Ovary (tissue), 7 donors: ENCODE measurements at regions not wholly inside any gene's neighbourhood (a gene's known extent, or its start where the extent isn't known, plus 50 kb on each side); places are given as distances from the start of the nearest gene placed in this dataset.

Experiments
- DNase-seq, 5 donors: peaks; one replicate each; pipeline ENCODE4 v3.0.0-alpha.2; 2019 to 2020
- H3K27ac ChIP-seq, 2 donors: fragments of 200-600 bp; one replicate each; pipeline versions ENCODE4 v1.5.1 to v1.8.0; 2019 to 2022
- H3K27me3 ChIP-seq: fragments of 200-600 bp; one replicate; pipeline ENCODE4 v1.8.0; 2022
- H3K36me3 ChIP-seq: fragments of 200-600 bp; sonication (generic); one replicate; pipeline ENCODE4 v1.5.1; 2019
- H3K4me1 ChIP-seq: one replicate; pipeline ENCODE4 v1.8.1; 2013; ENCODE audit warnings: mild to moderate bottlenecking, moderate library complexity; ENCODE audit not compliant: insufficient read depth
- H3K4me3 ChIP-seq: fragments of 200-600 bp; sonication (generic); one replicate; pipeline ENCODE4 v1.5.1; 2017
- H3K9me3 ChIP-seq, 2 donors: fragments of 200-600 bp in 1 of 2; sonication (generic) in 1 of 2; one replicate each; pipeline versions ENCODE4 v1.5.1 to v1.8.1; 2013 to 2019; ENCODE audit warnings: mild to moderate bottlenecking in 1 of 2, moderate library complexity in 1 of 2
- CTCF ChIP-seq, 3 donors: fragments of 450-650 bp in 2 of 3; fragments of 200-600 bp in 1 of 3; IDR thresholded peaks; one replicate each; pipeline versions ENCODE4 v1.5.1 to v1.8.0; 2016 to 2022; ENCODE audit warnings: antibody characterized with exemption in 3 of 3, mild to moderate bottlenecking in 1 of 3
- EP300 ChIP-seq: sonication (generic); formaldehyde crosslinking; IDR thresholded peaks from one replicate; pipeline ENCODE4 v1.6.1; 2017; ENCODE audit warnings: antibody characterized with exemption
- POLR2A ChIP-seq: fragments of 450-650 bp; IDR thresholded peaks from one replicate; pipeline ENCODE4 v1.6.1; 2017; ENCODE audit warnings: antibody characterized with exemption, mild to moderate bottlenecking, moderate library complexity
- WGBS, 3 donors: extraction: QIAGEN DNeasy Blood & Tissue Kit in 1 of 3; methylation state at CpG; one replicate each; pipeline versions ENCODE4 v1.1.5 to v1.1.7; 2013 to 2017; 5-methylcytosine and 5-hydroxymethylcytosine counted together
- intact Hi-C, 4 donors: fragments of 100-400 bp; cut with DNase I; formaldehyde crosslinking; loops; one replicate each; pipeline versions ENCODE4 v1.11.0 to v1.15.1; 2022 to 2023
- donor health status: DM: no; HTN: no; CAD: no; lungs with moderate emphysema.
- donor health status: DM: no; HTN: no; CAD: no.
- donor health status: Bipolar disorder and iron deficiency.
- donor health status: DM: no; HTN: no; CAD: no.
- donor health status: DM: yes; HTN: yes; CAD: no.

GRCh38 chr2:204415406-204416181 lies 129.7 kb upstream of the PARD3B start:
- no peak for TF ChIP-seq CTCF (IDR thresholded peaks at IDR 0.05)
- no peak for TF ChIP-seq EP300
- TF ChIP-seq POLR2A = no peak
- Histone ChIP-seq H3K9me3 (no peaks in the 10 kb centered on the region), H3K27ac (no peak overlapping the region), H3K36me3 (no peaks in the 10 kb centered on the region), H3K4me3 (no peak overlapping the region), H3K4me1 (no peaks in the 10 kb centered on the region), H3K27me3 (no peaks in the 10 kb centered on the region)
- no peak for DNase-seq
- intact Hi-C loops = no loop called here
- 87 to 92% (median 89%) methylated on average over 7 of the region's 7 CpGs for WGBS, 3 donors

GRCh38 chr2:204416236-204416635 lies 129.0 kb upstream of the PARD3B start:
- Histone ChIP-seq H3K4me3 (no peak overlapping the region), H3K27ac (no peak overlapping the region), H3K4me1 (no peaks in the 10 kb centered on the region), H3K9me3 (no peaks in the 10 kb centered on the region), H3K36me3 (no peaks in the 10 kb centered on the region), H3K27me3 (no peaks in the 10 kb centered on the region)
- TF ChIP-seq EP300 (no peak), POLR2A (no peak), CTCF (IDR thresholded peaks at IDR 0.05) (no peak)
- no peak for DNase-seq
- 79 to 87% (median 84%) methylated on average over 5 of the region's 5 CpGs for WGBS, 3 donors
- intact Hi-C loops = no loop called here

- TF ChIP-seq CTCF (IDR thresholded peaks at IDR 0.05) (no peak), POLR2A (no peak), EP300 (no peak)
- Histone ChIP-seq H3K27me3 (no peaks in the 10 kb centered on the region), H3K4me3 (no peak overlapping the region), H3K27ac (no peak overlapping the region), H3K9me3 (no peaks in the 10 kb centered on the region), H3K36me3 (no peaks in the 10 kb centered on the region), H3K4me1 (no peaks in the 10 kb centered on the region)
- no peak for DNase-seq
- 95 to 97% (median 96%) methylated on average over 1 of the region's 1 CpG for WGBS, 3 donors
- intact Hi-C loops = no loop called here
These were observed 119.5 kb upstream of the PARD3B start for GRCh38 chr2:204425821-204426220.

DNA sequence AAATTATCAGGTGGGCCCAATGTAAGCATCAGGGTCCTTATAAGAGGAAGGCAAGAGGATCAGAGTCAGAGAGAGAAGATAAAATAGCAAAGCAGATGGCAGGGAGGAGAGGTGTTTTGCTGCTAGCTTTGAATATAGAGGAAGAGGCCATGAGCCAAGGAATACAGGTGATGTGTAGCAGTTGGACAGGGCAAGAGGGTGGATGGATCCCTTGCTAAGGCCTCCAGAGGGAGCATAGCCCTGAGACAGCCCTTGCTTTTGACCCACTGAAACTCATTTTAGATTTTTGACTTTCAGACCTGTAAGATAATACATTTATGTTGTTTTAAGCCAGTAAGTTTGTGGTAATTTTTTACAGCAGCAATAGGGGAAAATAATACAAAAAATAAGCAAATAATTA lies 116.6 kb upstream of the PARD3B start:
- H3K9me3 ChIP-seq = no peaks in the 10 kb centered on the region
- H3K27me3 ChIP-seq = no peaks in the 10 kb centered on the region
- intact Hi-C loops = no loop called here
- no peak for TF ChIP-seq POLR2A
- no peak for TF ChIP-seq CTCF (IDR thresholded peaks at IDR 0.05)
- TF ChIP-seq EP300 = no peak
- H3K4me3 ChIP-seq = no peak overlapping the region
- H3K27ac ChIP-seq = no peak overlapping the region
- no peak for DNase-seq
- H3K36me3 ChIP-seq = no peaks in the 10 kb centered on the region
- no peaks in the 10 kb centered on the region for H3K4me1 ChIP-seq
